GM21447 (cell line): ENCODE measurements at regions not wholly inside any gene's neighbourhood (a gene's known extent, or its start where the extent isn't known, plus 50 kb on each side); places are given as distances from the start of the nearest gene placed in this dataset.

Experiments
- ATAC-seq: cut with Tn5 transposase; IDR thresholded peaks from one replicate; pipeline ENCODE4 v1.9.1; 2021; ENCODE audit not compliant: unreplicated experiment

- no peak for ATAC-seq
Measured at GRCh38 chr1:163013826-163014600, 55.1 kb upstream of the RGS4 start.

- no peak for ATAC-seq
Measured at GRCh38 chr1:163006051-163006834, 62.9 kb upstream of the RGS4 start.

GRCh38 chr1:162997499-162998285, 71.5 kb upstream of the RGS4 start:
- ATAC-seq: no peak

- ATAC-seq: no peak
Measured at GRCh38 chr1:162996261-162996660, 72.9 kb upstream of the RGS4 start.

- ATAC-seq: no peak
Measured at GRCh38 chr1:162994921-162995320, 74.2 kb upstream of the RGS4 start.

- ATAC-seq: no peak
Measured at GRCh38 chr1:162993846-162994245, 75.3 kb upstream of the RGS4 start.

GRCh38 chr1:162992945-162993344, 76.2 kb upstream of the RGS4 start:
- no peak for ATAC-seq

- ATAC-seq: no peak
Measured at GRCh38 chr1:162991444-162991843, 77.7 kb upstream of the RGS4 start.

- no peak for ATAC-seq
Measured at GRCh38 chr1:162990665-162991064, 78.5 kb upstream of the RGS4 start.

- ATAC-seq: no peak
Measured at GRCh38 chr1:162988869-162989268, 80.3 kb upstream of the RGS4 start.

GRCh38 chr1:162987866-162988265, 81.3 kb upstream of the RGS4 start:
- no peak for ATAC-seq

GRCh38 chr1:162985816-162986435, 83.2 kb upstream of the RGS4 start:
- no peak for ATAC-seq

- no peak for ATAC-seq
Measured at GRCh38 chr1:162984699-162985098, 84.5 kb upstream of the RGS4 start.

GRCh38 chr1:162983671-162984425, 85.3 kb upstream of the RGS4 start:
- ATAC-seq: no peak

GRCh38 chr1:162982364-162982763, 86.8 kb upstream of the RGS4 start:
- no peak for ATAC-seq

- no peak for ATAC-seq
Measured at GRCh38 chr1:162977944-162978568, 91.1 kb upstream of the RGS4 start.

GRCh38 chr1:162976628-162977027, 92.5 kb upstream of the RGS4 start:
- no peak for ATAC-seq

- ATAC-seq: no peak
Measured at GRCh38 chr1:162974810-162975209, 94.4 kb upstream of the RGS4 start.

GRCh38 chr1:162973381-162973795, 95.8 kb upstream of the RGS4 start:
- no peak for ATAC-seq

- ATAC-seq: no peak
Measured at GRCh38 chr1:162972773-162973172, 96.4 kb upstream of the RGS4 start.
